ENCODE measurements at regions not wholly inside any gene's neighbourhood (a gene's known extent, or its start where the extent isn't known, plus 50 kb on each side); places are given as distances from the start of the nearest gene placed in this dataset.

GRCh38 chr5:89273289-89273688 is 390.3 kb upstream of the MEF2C start:
- Histone ChIP-seq H3K27me3 (replicated peaks; ENCODE audit: control insufficient read depth, insufficient read depth, low read length) (no peaks in the 10 kb centered on the region), H3K36me3 (ENCODE audit: control insufficient read depth, insufficient read depth, low read length) (no peaks in the 10 kb centered on the region), H3K4me3 (replicated peaks; ENCODE audit: low read depth, low read length) (no peak overlapping the region)
- DNase-seq (ENCODE audit: extremely low read depth, insufficient read length): no peak
- TF ChIP-seq CTCF (IDR thresholded peaks at IDR 0.05; ENCODE audit: insufficient read depth, low read length, poor library complexity, severe bottlenecking): no peak

- Histone ChIP-seq H3K36me3 (ENCODE audit: control insufficient read depth, insufficient read depth, low read length) (no peaks in the 10 kb centered on the region), H3K4me3 (replicated peaks; ENCODE audit: low read depth, low read length) (no peak overlapping the region), H3K27me3 (replicated peaks; ENCODE audit: control insufficient read depth, insufficient read depth, low read length) (no peaks in the 10 kb centered on the region)
- DNase-seq (ENCODE audit: extremely low read depth, insufficient read length): no peak
- TF ChIP-seq CTCF (IDR thresholded peaks at IDR 0.05; ENCODE audit: insufficient read depth, low read length, poor library complexity, severe bottlenecking): no peak
These were observed 387.9 kb upstream of the MEF2C start for GRCh38 chr5:89270901-89271300.

DNA sequence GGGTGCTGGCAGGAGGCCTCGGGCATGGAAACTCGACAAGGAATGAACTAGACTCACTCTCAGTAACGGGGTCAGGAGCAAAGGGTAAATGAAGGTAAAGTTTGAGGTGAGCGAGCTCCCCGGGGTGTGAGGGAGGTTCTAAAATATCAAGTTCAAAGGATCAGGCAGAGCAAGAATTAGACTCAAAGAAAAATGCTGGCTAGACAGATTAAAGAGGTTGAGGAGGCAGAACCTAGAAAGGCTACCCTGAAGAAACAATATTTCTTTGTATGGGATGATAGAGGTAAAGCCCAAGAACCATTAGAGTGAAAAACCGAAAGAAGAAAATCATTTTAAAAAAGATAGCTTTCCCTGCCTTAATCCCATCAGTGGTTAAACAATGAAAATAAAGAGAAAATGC is 386.7 kb upstream of the MEF2C start:
- Histone ChIP-seq H3K27me3 (replicated peaks; ENCODE audit: control insufficient read depth, insufficient read depth, low read length) (no peaks in the 10 kb centered on the region), H3K36me3 (ENCODE audit: control insufficient read depth, insufficient read depth, low read length) (no peaks in the 10 kb centered on the region), H3K4me3 (replicated peaks; ENCODE audit: low read depth, low read length) (no peak overlapping the region)
- TF ChIP-seq CTCF (IDR thresholded peaks at IDR 0.05; ENCODE audit: insufficient read depth, low read length, poor library complexity, severe bottlenecking): no peak
- no peak for DNase-seq (ENCODE audit: extremely low read depth, insufficient read length)

GRCh38 chr5:89268460-89268859 is 385.5 kb upstream of the MEF2C start:
- TF ChIP-seq CTCF (IDR thresholded peaks at IDR 0.05; ENCODE audit: insufficient read depth, low read length, poor library complexity, severe bottlenecking): no peak
- DNase-seq (ENCODE audit: extremely low read depth, insufficient read length): peak; percentile 53
- no peaks in the 10 kb centered on the region for H3K27me3 ChIP-seq (replicated peaks; ENCODE audit: control insufficient read depth, insufficient read depth, low read length)
- H3K4me3 ChIP-seq (replicated peaks; ENCODE audit: low read depth, low read length): no peak overlapping the region
- H3K36me3 ChIP-seq (ENCODE audit: control insufficient read depth, insufficient read depth, low read length): no peaks in the 10 kb centered on the region

- no peaks in the 10 kb centered on the region for H3K27me3 ChIP-seq (replicated peaks; ENCODE audit: control insufficient read depth, insufficient read depth, low read length)
- no peak overlapping the region for H3K4me3 ChIP-seq (replicated peaks; ENCODE audit: low read depth, low read length)
- H3K36me3 ChIP-seq (ENCODE audit: control insufficient read depth, insufficient read depth, low read length): no peaks in the 10 kb centered on the region
- DNase-seq (ENCODE audit: extremely low read depth, insufficient read length): peak; percentile 41
- no peak for TF ChIP-seq CTCF (IDR thresholded peaks at IDR 0.05; ENCODE audit: insufficient read depth, low read length, poor library complexity, severe bottlenecking)
These were observed 384.8 kb upstream of the MEF2C start for GRCh38 chr5:89267788-89268187.

DNA sequence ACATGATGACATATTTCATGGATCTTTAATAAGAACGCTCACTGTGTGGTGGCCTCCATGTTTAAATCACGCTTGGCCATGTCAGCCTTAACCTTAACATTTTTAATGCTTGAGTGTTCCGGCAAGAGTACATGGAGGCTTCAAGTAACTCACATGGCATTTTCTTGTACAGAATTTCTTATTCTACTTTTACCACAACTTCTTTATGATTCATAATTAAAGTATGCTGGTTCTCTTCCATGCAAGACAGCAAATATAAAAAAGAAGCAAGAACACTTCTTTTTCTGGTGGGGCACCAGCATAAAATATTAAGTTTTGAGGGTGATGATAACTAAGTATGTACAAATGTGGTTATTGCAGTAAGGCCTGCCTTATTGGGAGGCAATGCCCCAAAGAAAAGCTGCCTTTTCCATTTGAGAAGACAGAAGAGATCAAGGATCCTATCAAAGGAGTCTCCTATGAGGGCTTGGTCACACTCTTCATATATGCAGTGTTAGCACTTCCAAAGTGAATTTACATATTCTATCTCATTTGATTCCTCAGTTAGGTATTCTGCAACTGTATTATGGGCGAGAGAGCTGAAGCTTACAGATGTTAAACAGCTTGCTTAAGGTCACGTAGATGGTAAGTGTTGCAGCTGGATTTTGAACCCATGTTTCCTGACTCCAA is 382.7 kb upstream of the MEF2C start:
- no peak overlapping the region for H3K4me3 ChIP-seq (replicated peaks; ENCODE audit: low read depth, low read length)
- no peak for TF ChIP-seq CTCF (IDR thresholded peaks at IDR 0.05; ENCODE audit: insufficient read depth, low read length, poor library complexity, severe bottlenecking)
- no peak for DNase-seq (ENCODE audit: extremely low read depth, insufficient read length)
- no peaks in the 10 kb centered on the region for H3K27me3 ChIP-seq (replicated peaks; ENCODE audit: control insufficient read depth, insufficient read depth, low read length)
- no peaks in the 10 kb centered on the region for H3K36me3 ChIP-seq (ENCODE audit: control insufficient read depth, insufficient read depth, low read length)
